Activated T-cell treated with anti-CD3 and anti-CD28 coated beads, Interleukin-2, amount 50 U/mL, for 72 hours (primary cell): ENCODE measurements at regions not wholly inside any gene's neighbourhood (a gene's known extent, or its start where the extent isn't known, plus 50 kb on each side); places are given as distances from the start of the nearest gene placed in this dataset.

Source experiments
- ATAC-seq, 2 donors: fragments of 150-1000 bp; cut with Tn5 transposase; replicated peaks in 1 of 2; 2 replicates each; pipeline ENCODE4 v1.10.0; 2021; ENCODE audit warnings: moderate library complexity in 2 of 2, mild to moderate bottlenecking in 1 of 2
- DNase-seq, 2 donors: peaks; one replicate each; pipeline ENCODE4 v3.0.0; 2021 to 2022; ENCODE audit warnings: mixed read lengths in 1 of 2
- H3K27ac Mint-ChIP-seq: one replicate; pipeline ENCODE4 v1.8.0; 2022; ENCODE audit warnings: mild to moderate bottlenecking, moderate library complexity, mixed read lengths
- H3K27me3 Mint-ChIP-seq: one replicate; pipeline ENCODE4 v1.8.0; 2022; ENCODE audit warnings: low read depth, mixed read lengths
- H3K36me3 Mint-ChIP-seq, 2 donors: one replicate each; pipeline ENCODE4 v1.8.0; 2022; ENCODE audit warnings: mixed read lengths in 2 of 2, mild to moderate bottlenecking in 1 of 2; ENCODE audit not compliant: insufficient read depth in 2 of 2
- H3K4me1 Mint-ChIP-seq: one replicate; pipeline ENCODE4 v1.8.0; 2022; ENCODE audit warnings: low read depth, mixed read lengths
- H3K4me3 Mint-ChIP-seq, 2 donors: one replicate each; pipeline ENCODE4 v1.8.0; 2022; ENCODE audit warnings: mild to moderate bottlenecking in 2 of 2, mixed read lengths in 2 of 2, moderate library complexity in 2 of 2
- H3K9me3 Mint-ChIP-seq, 2 donors: one replicate each; pipeline ENCODE4 v1.8.0; 2022; ENCODE audit warnings: mixed read lengths in 2 of 2

- peaks cover 4% of the 10 kb centered on the region for H3K27me3 Mint-ChIP-seq
- DNase-seq (no peak), ATAC-seq (no peak)
- H3K36me3 Mint-ChIP-seq = no peaks in the 10 kb centered on the region
- no peak overlapping the region for H3K27ac Mint-ChIP-seq
- no peaks in the 10 kb centered on the region for H3K9me3 Mint-ChIP-seq
- peaks cover 6% of the 10 kb centered on the region for H3K4me1 Mint-ChIP-seq
- no peak overlapping the region for H3K4me3 Mint-ChIP-seq
Observed at GRCh38 chr11:19661827-19662226, 50.8 kb upstream of the NAV2 start.

- peaks cover 4% of the 10 kb centered on the region for H3K27me3 Mint-ChIP-seq
- H3K4me1 Mint-ChIP-seq = peaks cover 6% of the 10 kb centered on the region
- no peak overlapping the region for H3K4me3 Mint-ChIP-seq
- DNase-seq (peak; percentile 21 to 22), ATAC-seq (peak; percentile 65 to 85)
- H3K36me3 Mint-ChIP-seq = no peaks in the 10 kb centered on the region
- peaks cover 0 to 2% of the 10 kb centered on the region in 2 donors for H3K9me3 Mint-ChIP-seq
- no peak overlapping the region for H3K27ac Mint-ChIP-seq
Observed at GRCh38 chr11:19660076-19660475, 52.6 kb upstream of the NAV2 start.

- Mint-ChIP-seq H3K4me3 (no peak overlapping the region), H3K4me1 (peaks cover 6% of the 10 kb centered on the region), H3K27me3 (peaks cover 4% of the 10 kb centered on the region), H3K27ac (no peak overlapping the region), H3K36me3 (no peaks in the 10 kb centered on the region), H3K9me3 (peaks cover 2% of the 10 kb centered on the region in 2 donors)
- ATAC-seq (no peak), DNase-seq (no peak)
Observed at GRCh38 chr11:19659529-19659928, 53.1 kb upstream of the NAV2 start.

- Mint-ChIP-seq H3K4me1 (peaks cover 6% of the 10 kb centered on the region), H3K4me3 (no peak overlapping the region), H3K27ac (no peak overlapping the region), H3K9me3 (peaks cover 2% of the 10 kb centered on the region in 2 donors), H3K36me3 (no peaks in the 10 kb centered on the region), H3K27me3 (peaks cover 4% of the 10 kb centered on the region)
- DNase-seq (no peak), ATAC-seq (no peak)
Observed at GRCh38 chr11:19658344-19658743, 54.3 kb upstream of the NAV2 start.

GRCh38 chr11:19656140-19656541 lies 56.5 kb upstream of the NAV2 start:
- Mint-ChIP-seq H3K4me1 (peaks cover 6% of the 10 kb centered on the region), H3K27me3 (peaks cover 4% of the 10 kb centered on the region), H3K4me3 (no peak overlapping the region), H3K36me3 (no peaks in the 10 kb centered on the region), H3K9me3 (peaks cover 2% of the 10 kb centered on the region in 2 donors), H3K27ac (no peak overlapping the region)
- DNase-seq (no peak), ATAC-seq (no peak)

GRCh38 chr11:19652623-19653375 lies 59.8 kb upstream of the NAV2 start:
- Mint-ChIP-seq H3K36me3 (no peaks in the 10 kb centered on the region), H3K4me1 (no peaks in the 10 kb centered on the region), H3K27me3 (no peaks in the 10 kb centered on the region), H3K9me3 (peaks cover 2% of the 10 kb centered on the region in 2 donors), H3K27ac (no peak overlapping the region), H3K4me3 (no peak overlapping the region)
- ATAC-seq (no peak), DNase-seq (no peak)

GRCh38 chr11:19651653-19652052 lies 61.0 kb upstream of the NAV2 start:
- no peaks in the 10 kb centered on the region for H3K4me1 Mint-ChIP-seq
- no peak overlapping the region for H3K4me3 Mint-ChIP-seq
- H3K36me3 Mint-ChIP-seq = no peaks in the 10 kb centered on the region
- H3K27me3 Mint-ChIP-seq = no peaks in the 10 kb centered on the region
- H3K27ac Mint-ChIP-seq = no peak overlapping the region
- DNase-seq (no peak), ATAC-seq (no peak)
- H3K9me3 Mint-ChIP-seq = peaks cover 2% of the 10 kb centered on the region in 2 donors

GRCh38 chr11:19651028-19651427 lies 61.6 kb upstream of the NAV2 start:
- DNase-seq (no peak), ATAC-seq (no peak)
- no peaks in the 10 kb centered on the region for H3K4me1 Mint-ChIP-seq
- H3K9me3 Mint-ChIP-seq = peaks cover 0 to 2% of the 10 kb centered on the region in 2 donors
- no peaks in the 10 kb centered on the region for H3K27me3 Mint-ChIP-seq
- H3K4me3 Mint-ChIP-seq = no peak overlapping the region
- H3K36me3 Mint-ChIP-seq = no peaks in the 10 kb centered on the region
- H3K27ac Mint-ChIP-seq = no peak overlapping the region

GRCh38 chr11:19650467-19650866 lies 62.2 kb upstream of the NAV2 start:
- no peak overlapping the region for H3K4me3 Mint-ChIP-seq
- ATAC-seq (no peak), DNase-seq (no peak)
- peaks cover 0 to 2% of the 10 kb centered on the region in 2 donors for H3K9me3 Mint-ChIP-seq
- no peaks in the 10 kb centered on the region for H3K4me1 Mint-ChIP-seq
- no peak overlapping the region for H3K27ac Mint-ChIP-seq
- no peaks in the 10 kb centered on the region for H3K27me3 Mint-ChIP-seq
- H3K36me3 Mint-ChIP-seq = no peaks in the 10 kb centered on the region

- Mint-ChIP-seq H3K4me3 (no peak overlapping the region), H3K36me3 (no peaks in the 10 kb centered on the region), H3K27me3 (no peaks in the 10 kb centered on the region), H3K9me3 (no peaks in the 10 kb centered on the region), H3K27ac (no peak overlapping the region), H3K4me1 (no peaks in the 10 kb centered on the region)
- DNase-seq = no peak
- ATAC-seq = no peak
Observed at GRCh38 chr11:19649751-19650150, 62.9 kb upstream of the NAV2 start.

- DNase-seq (no peak), ATAC-seq (no peak)
- Mint-ChIP-seq H3K36me3 (no peaks in the 10 kb centered on the region), H3K27ac (no peak overlapping the region), H3K4me3 (no peak overlapping the region), H3K27me3 (no peaks in the 10 kb centered on the region), H3K9me3 (no peaks in the 10 kb centered on the region), H3K4me1 (no peaks in the 10 kb centered on the region)
Observed at GRCh38 chr11:19648321-19648720, 64.3 kb upstream of the NAV2 start.

GRCh38 chr11:19647816-19648215 lies 64.8 kb upstream of the NAV2 start:
- H3K4me1 Mint-ChIP-seq = no peaks in the 10 kb centered on the region
- H3K36me3 Mint-ChIP-seq = no peaks in the 10 kb centered on the region
- H3K27me3 Mint-ChIP-seq = no peaks in the 10 kb centered on the region
- no peak overlapping the region for H3K4me3 Mint-ChIP-seq
- no peak overlapping the region for H3K27ac Mint-ChIP-seq
- no peaks in the 10 kb centered on the region for H3K9me3 Mint-ChIP-seq
- no peak for ATAC-seq
- no peak for DNase-seq

- Mint-ChIP-seq H3K4me3 (no peak overlapping the region), H3K36me3 (no peaks in the 10 kb centered on the region), H3K27me3 (no peaks in the 10 kb centered on the region), H3K9me3 (no peaks in the 10 kb centered on the region), H3K27ac (no peak overlapping the region), H3K4me1 (no peaks in the 10 kb centered on the region)
- no peak for DNase-seq
- no peak for ATAC-seq
Observed at GRCh38 chr11:19646921-19647320, 65.7 kb upstream of the NAV2 start.

- Mint-ChIP-seq H3K27ac (no peak overlapping the region), H3K4me1 (no peaks in the 10 kb centered on the region), H3K4me3 (no peak overlapping the region), H3K27me3 (no peaks in the 10 kb centered on the region), H3K36me3 (no peaks in the 10 kb centered on the region), H3K9me3 (no peaks in the 10 kb centered on the region)
- no peak for DNase-seq
- no peak for ATAC-seq
Observed at GRCh38 chr11:19646308-19646707, 66.3 kb upstream of the NAV2 start.
